ENCODE measurements at regions not wholly inside any gene's neighbourhood (a gene's known extent, or its start where the extent isn't known, plus 50 kb on each side); places are given as distances from the start of the nearest gene placed in this dataset.

GRCh38 chr20:19015351-19016139, 196.9 kb upstream of the SLC24A3 start:
- Mint-ChIP-seq H3K36me3 (no peaks in the 10 kb centered on the region), H3K27ac (no peak overlapping the region), H3K27me3 (peaks cover 0 to 3% (median under 1%) of the 10 kb centered on the region in 3 donors), H3K4me3 (no peak overlapping the region), H3K4me1 (no peaks in the 10 kb centered on the region), H3K9me3 (peaks cover 0 to 6% (median 0%) of the 10 kb centered on the region in 7 donors)
- ATAC-seq (ENCODE audit: low read depth in 2 of 2) (no peak), DNase-seq (no peak)

DNA sequence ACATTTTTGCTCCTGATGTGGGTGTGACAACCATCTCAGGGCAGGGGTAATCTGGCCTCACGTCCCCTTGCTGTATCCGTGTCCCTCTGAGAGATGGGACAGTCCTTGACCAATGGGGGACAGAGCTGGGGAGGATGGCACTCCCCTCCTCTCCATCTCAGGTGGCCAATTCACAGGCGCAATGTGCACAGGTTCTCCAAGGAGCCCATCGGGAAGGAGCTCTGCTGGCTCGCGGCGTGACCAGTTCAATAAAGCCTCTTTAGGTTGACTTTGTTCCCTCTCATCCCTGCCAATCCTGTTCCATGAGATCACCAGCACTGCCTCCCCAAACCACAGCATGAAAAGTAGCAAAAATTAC, 196.3 kb upstream of the SLC24A3 start:
- Mint-ChIP-seq H3K27ac (peak overlapping the region in 1 of 6 donors; percentile 29), H3K4me3 (no peak overlapping the region), H3K4me1 (no peaks in the 10 kb centered on the region), H3K9me3 (peaks cover 0 to 6% (median 0%) of the 10 kb centered on the region in 7 donors), H3K36me3 (no peaks in the 10 kb centered on the region), H3K27me3 (peaks cover 0 to 4% (median 0%) of the 10 kb centered on the region in 3 donors)
- ATAC-seq (ENCODE audit: low read depth in 2 of 2) (no peak), DNase-seq (no peak)

GRCh38 chr20:19017104-19017690, 195.2 kb upstream of the SLC24A3 start:
- Mint-ChIP-seq H3K9me3 (peaks cover 0 to 6% (median 2%) of the 10 kb centered on the region in 7 donors), H3K36me3 (no peaks in the 10 kb centered on the region), H3K4me3 (no peak overlapping the region), H3K27ac (no peak overlapping the region), H3K4me1 (no peaks in the 10 kb centered on the region), H3K27me3 (peaks cover 0 to 7% (median 0%) of the 10 kb centered on the region in 3 donors)
- ATAC-seq (ENCODE audit: low read depth in 2 of 2) (no peak), DNase-seq (no peak)

DNA sequence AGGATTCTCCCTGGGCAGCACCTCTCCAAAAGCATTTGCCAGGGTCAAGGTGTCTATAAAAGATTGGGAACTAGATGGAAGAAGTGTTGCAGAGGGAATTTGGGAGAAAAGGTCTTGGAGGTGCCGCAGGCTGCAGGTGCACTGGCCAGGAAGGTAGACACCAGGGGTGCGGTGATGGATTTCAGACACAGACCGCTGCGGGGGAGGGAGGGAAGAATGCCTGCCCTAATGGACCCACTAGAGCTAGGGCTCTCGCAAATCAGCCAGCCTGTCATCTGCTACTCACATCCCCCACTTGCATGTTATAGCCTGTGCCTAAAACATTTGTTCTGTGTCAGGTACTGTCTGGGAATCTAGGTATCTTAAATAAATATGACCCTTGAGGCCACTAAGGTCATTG, 193.6 kb upstream of the SLC24A3 start:
- Mint-ChIP-seq H3K4me3 (no peak overlapping the region), H3K36me3 (no peaks in the 10 kb centered on the region), H3K4me1 (no peaks in the 10 kb centered on the region), H3K27me3 (peaks cover 0 to 6% (median 3%) of the 10 kb centered on the region in 3 donors), H3K9me3 (peaks cover 0 to 6% (median 2%) of the 10 kb centered on the region in 7 donors), H3K27ac (peak overlapping the region in 2 of 6 donors; percentile 10 to 32)
- DNase-seq (no peak), ATAC-seq (ENCODE audit: low read depth in 2 of 2) (no peak)

DNA sequence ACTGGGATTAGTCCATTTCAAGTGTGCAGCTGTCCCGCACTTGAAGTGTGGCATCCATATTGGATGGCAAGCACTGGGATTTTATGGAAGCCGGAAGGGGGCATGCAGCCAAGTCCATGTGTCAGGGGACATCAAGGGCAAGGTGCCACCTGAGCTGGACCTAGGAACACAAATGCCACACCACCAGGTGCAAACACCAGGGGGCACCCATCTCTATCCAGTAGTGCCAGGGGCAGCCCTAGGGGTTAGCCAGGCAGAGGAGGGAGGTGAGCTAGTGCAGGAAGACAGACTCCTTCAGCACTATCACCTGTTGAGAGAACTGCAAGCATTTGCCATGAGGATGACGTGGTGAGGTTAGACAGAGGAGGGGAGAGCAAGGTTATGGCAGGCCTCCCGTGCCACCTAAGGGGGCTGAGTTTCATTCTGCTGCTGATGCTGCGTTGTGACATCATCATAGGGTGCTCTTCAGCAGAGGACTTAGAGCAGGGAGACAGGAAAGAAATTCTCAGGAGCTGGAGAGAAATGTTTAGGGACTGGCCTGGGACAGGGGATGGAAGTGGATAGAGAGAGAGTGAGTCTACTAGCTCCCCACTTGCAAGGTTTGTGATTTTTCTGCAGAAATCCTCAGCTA, 192.6 kb upstream of the SLC24A3 start:
- H3K4me3 Mint-ChIP-seq = no peak overlapping the region
- no peaks in the 10 kb centered on the region for H3K4me1 Mint-ChIP-seq
- no peaks in the 10 kb centered on the region for H3K36me3 Mint-ChIP-seq
- H3K27me3 Mint-ChIP-seq = peaks cover 0 to 6% (median 3%) of the 10 kb centered on the region in 3 donors
- DNase-seq = no peak
- H3K27ac Mint-ChIP-seq = no peak overlapping the region
- ATAC-seq (ENCODE audit: low read depth in 2 of 2) = no peak
- peaks cover 0 to 4% (median 0%) of the 10 kb centered on the region in 7 donors for H3K9me3 Mint-ChIP-seq

DNA sequence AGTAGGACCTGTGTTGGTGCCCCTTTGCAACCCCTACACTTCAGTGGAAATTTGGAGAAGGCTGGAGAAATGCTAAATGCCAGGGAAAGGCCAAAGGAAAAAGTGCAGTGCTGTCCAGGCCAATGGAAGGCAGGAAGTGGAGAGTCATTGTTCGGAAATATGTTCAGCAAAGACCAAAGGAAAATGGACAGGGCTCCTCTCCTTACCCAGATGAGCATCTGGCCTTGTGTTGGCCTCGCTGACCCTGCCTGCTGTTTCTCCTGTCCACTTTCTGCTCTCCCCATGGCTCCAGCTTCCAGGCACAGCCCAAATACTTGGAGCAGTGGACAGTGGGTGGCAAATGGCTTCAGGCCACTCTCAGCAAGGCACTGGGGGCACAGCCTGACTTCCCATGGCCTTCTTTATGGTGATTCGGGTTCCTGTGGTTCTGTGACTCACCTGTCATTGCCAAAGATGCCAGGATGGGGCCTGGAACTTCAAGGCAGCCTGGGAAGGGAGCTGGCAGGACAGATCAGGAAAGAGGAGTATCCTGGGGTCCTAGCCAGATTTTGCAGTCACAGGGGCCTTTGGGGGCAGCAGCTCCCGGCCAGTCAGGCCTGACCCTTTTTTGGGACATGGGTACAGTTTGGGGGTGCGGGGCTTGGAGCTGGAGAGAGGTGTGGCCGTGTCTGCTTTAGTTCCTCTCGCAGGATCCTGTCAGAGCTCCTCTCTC, 190.9 kb upstream of the SLC24A3 start:
- no peak for ATAC-seq (ENCODE audit: low read depth in 2 of 2)
- Mint-ChIP-seq H3K27ac (no peak overlapping the region), H3K9me3 (peaks cover 0 to 2% (median 0%) of the 10 kb centered on the region in 7 donors), H3K4me1 (no peaks in the 10 kb centered on the region), H3K27me3 (peaks cover 0 to 6% (median 3%) of the 10 kb centered on the region in 3 donors), H3K36me3 (no peaks in the 10 kb centered on the region), H3K4me3 (no peak overlapping the region)
- no peak for DNase-seq

GRCh38 chr20:19022118-19022575, 190.3 kb upstream of the SLC24A3 start:
- DNase-seq = no peak
- H3K27ac Mint-ChIP-seq = no peak overlapping the region
- no peak overlapping the region for H3K4me3 Mint-ChIP-seq
- H3K27me3 Mint-ChIP-seq = peaks cover 0 to 6% (median 3%) of the 10 kb centered on the region in 3 donors
- H3K9me3 Mint-ChIP-seq = peaks cover 0 to 2% (median 0%) of the 10 kb centered on the region in 7 donors
- H3K36me3 Mint-ChIP-seq = no peaks in the 10 kb centered on the region
- no peak for ATAC-seq (ENCODE audit: low read depth in 2 of 2)
- H3K4me1 Mint-ChIP-seq = no peaks in the 10 kb centered on the region

GRCh38 chr20:19022791-19023448, 189.5 kb upstream of the SLC24A3 start:
- H3K9me3 Mint-ChIP-seq = peaks cover 0 to 2% (median 0%) of the 10 kb centered on the region in 7 donors
- H3K36me3 Mint-ChIP-seq = no peaks in the 10 kb centered on the region
- H3K4me3 Mint-ChIP-seq = no peak overlapping the region
- no peak overlapping the region for H3K27ac Mint-ChIP-seq
- peaks cover 0 to 6% (median 3%) of the 10 kb centered on the region in 3 donors for H3K27me3 Mint-ChIP-seq
- ATAC-seq (ENCODE audit: low read depth in 2 of 2) (no peak), DNase-seq (no peak)
- H3K4me1 Mint-ChIP-seq = no peaks in the 10 kb centered on the region

GRCh38 chr20:19024296-19025035, 188.0 kb upstream of the SLC24A3 start:
- no peaks in the 10 kb centered on the region for H3K36me3 Mint-ChIP-seq
- no peak overlapping the region for H3K27ac Mint-ChIP-seq
- no peaks in the 10 kb centered on the region for H3K4me1 Mint-ChIP-seq
- peaks cover 0 to 10% (median 2%) of the 10 kb centered on the region in 7 donors for H3K9me3 Mint-ChIP-seq
- no peak for ATAC-seq (ENCODE audit: low read depth in 2 of 2)
- H3K27me3 Mint-ChIP-seq = peaks cover 0 to 6% (median 3%) of the 10 kb centered on the region in 3 donors
- H3K4me3 Mint-ChIP-seq = no peak overlapping the region
- no peak for DNase-seq

GRCh38 chr20:19025430-19026120, 186.9 kb upstream of the SLC24A3 start:
- Mint-ChIP-seq H3K27ac (no peak overlapping the region), H3K4me1 (no peaks in the 10 kb centered on the region), H3K4me3 (no peak overlapping the region), H3K36me3 (no peaks in the 10 kb centered on the region), H3K9me3 (peaks cover 2 to 14% (median 3%) of the 10 kb centered on the region in 7 donors), H3K27me3 (peaks cover 0 to 6% (median 3%) of the 10 kb centered on the region in 3 donors)
- DNase-seq (no peak), ATAC-seq (ENCODE audit: low read depth in 2 of 2) (no peak)

DNA sequence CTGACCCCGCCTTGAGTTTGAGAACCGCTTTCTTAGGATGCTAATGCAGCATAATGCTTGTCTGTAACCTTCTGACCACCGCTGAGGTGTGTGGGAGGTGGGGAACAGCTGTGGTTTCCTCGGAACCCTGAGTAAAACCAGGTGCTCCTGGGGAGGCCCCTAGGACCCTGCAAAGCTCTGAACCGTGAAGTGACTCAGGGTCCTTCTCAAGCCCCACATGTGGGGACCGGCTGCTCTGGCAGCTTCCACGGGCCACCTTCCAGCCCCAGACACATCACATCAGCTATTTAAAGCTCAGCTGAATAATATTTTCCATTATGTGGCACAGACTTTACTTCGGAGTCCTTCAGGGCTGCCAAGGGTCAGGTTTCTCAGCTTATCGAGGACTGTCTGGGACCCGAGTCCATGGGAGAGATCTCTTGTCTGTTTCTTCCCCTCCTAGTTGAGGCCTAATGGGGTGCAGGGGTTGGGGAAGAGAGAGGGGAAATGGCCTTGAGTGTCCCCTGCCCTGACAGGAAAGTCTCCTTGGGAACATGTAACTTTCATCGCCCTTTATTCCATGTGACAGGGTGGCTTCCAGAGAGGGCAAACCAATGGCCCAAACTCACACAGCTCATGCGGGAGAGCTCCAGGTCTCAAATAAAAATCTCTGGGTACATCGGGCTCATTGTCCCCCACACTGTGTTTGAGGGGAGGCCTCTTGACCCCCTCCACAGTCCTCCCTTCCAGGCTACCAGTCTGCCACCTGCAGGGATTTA, 186.1 kb upstream of the SLC24A3 start:
- Mint-ChIP-seq H3K4me1 (no peaks in the 10 kb centered on the region), H3K4me3 (no peak overlapping the region), H3K36me3 (no peaks in the 10 kb centered on the region), H3K27ac (peak overlapping the region in 1 of 6 donors; percentile 20), H3K9me3 (peaks cover 2 to 14% (median 3%) of the 10 kb centered on the region in 7 donors), H3K27me3 (peaks cover 0 to 6% (median 4%) of the 10 kb centered on the region in 3 donors)
- ATAC-seq (ENCODE audit: low read depth in 2 of 2) (no peak), DNase-seq (no peak)

All from naive B cell (primary cell).